ENCODE measurements at regions not wholly inside any gene's neighbourhood (a gene's known extent, or its start where the extent isn't known, plus 50 kb on each side); places are given as distances from the start of the nearest gene placed in this dataset.
A peak's percentile ranks its signal among the peaks of the same experiment; 100 is the strongest.

DNA sequence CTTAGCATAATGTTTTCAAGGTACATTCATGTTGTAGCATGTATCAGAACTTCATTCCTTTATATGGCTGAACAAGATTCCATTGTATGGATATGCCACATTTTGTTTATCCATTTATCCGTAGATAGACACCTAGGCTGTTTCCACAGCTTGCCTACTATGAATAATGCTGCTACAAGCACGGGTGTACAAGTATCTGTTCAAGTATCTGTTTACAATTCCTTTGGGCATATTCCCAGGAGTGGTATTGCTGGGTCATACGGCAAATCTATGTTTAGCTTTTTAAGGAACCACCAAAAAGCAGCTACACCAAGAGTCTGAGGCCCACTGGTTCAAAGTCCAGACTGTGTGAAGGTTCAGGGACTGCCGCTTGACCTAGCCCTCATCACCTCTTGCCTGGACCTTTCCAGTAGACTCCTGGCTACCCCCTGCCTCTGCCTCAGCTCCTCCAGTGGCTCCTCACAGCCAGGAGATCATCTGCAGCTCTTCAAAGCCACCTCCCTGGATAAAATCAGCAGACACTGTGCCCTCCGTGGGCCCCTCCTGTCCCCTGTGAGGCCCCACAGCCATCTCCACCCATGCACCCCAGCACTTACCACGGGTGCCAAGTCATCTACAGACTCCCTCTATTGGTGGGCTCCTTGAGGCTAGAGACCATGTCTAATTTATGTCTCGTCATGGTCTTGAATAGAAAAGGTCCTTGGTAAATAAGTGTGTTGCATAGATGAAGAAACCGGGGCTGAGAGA, 160.3 kb downstream of the MN1 start:
- intact Hi-C loops (cut with micrococcal nuclease; ENCODE audit: unreplicated experiment): no loop called here
- no TSS peak for BruUV-seq (replicated peaks)
- Histone ChIP-seq H3K27me3 (replicated peaks; ENCODE audit: insufficient read depth, low read depth, low read length, poor library complexity) (no peaks in the 10 kb centered on the region), H3K4me3 (ENCODE audit: low read depth, low read length, poor library complexity, severe bottlenecking) (no peak overlapping the region), H3K27ac (ENCODE audit: low read depth, low read length, poor library complexity, severe bottlenecking) (no peak overlapping the region), H3K36me3 (ENCODE audit: insufficient read depth, low read length, poor library complexity, severe bottlenecking) (no peaks in the 10 kb centered on the region), H3K9me3 (ENCODE audit: low read depth, low read length, poor library complexity, severe bottlenecking) (no peaks in the 10 kb centered on the region), H3K4me1 (ENCODE audit: insufficient read depth, low read length, poor library complexity, severe bottlenecking) (no peaks in the 10 kb centered on the region)
- CTCF ChIA-PET: no interaction called here
- no peak for TF ChIP-seq EZH2 (IDR thresholded peaks at IDR 0.05; ENCODE audit: borderline replicate concordance, low read depth, low read length, poor library complexity, severe bottlenecking)
- TF ChIP-seq, protein P1, sequence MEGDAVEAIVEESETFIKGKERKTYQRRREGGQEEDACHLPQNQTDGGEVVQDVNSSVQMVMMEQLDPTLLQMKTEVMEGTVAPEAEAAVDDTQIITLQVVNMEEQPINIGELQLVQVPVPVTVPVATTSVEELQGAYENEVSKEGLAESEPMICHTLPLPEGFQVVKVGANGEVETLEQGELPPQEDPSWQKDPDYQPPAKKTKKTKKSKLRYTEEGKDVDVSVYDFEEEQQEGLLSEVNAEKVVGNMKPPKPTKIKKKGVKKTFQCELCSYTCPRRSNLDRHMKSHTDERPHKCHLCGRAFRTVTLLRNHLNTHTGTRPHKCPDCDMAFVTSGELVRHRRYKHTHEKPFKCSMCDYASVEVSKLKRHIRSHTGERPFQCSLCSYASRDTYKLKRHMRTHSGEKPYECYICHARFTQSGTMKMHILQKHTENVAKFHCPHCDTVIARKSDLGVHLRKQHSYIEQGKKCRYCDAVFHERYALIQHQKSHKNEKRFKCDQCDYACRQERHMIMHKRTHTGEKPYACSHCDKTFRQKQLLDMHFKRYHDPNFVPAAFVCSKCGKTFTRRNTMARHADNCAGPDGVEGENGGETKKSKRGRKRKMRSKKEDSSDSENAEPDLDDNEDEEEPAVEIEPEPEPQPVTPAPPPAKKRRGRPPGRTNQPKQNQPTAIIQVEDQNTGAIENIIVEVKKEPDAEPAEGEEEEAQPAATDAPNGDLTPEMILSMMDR (conservative IDR thresholded peaks at IDR 0.05; ENCODE audit: low read depth, low read length): no peak
- peak; percentile 9 for DNase-seq (ENCODE audit: low spot score)
- POLR2A ChIA-PET (ENCODE audit: low non-redundant PET): no interaction called here

GRCh38 chr22:27642104-27642800, 159.3 kb downstream of the MN1 start:
- no TSS peak for BruUV-seq (replicated peaks)
- POLR2A ChIA-PET (ENCODE audit: low non-redundant PET): no interaction called here
- CTCF ChIA-PET: no interaction called here
- no peak for TF ChIP-seq EZH2 (IDR thresholded peaks at IDR 0.05; ENCODE audit: borderline replicate concordance, low read depth, low read length, poor library complexity, severe bottlenecking)
- TF ChIP-seq, protein P1 (conservative IDR thresholded peaks at IDR 0.05; ENCODE audit: low read depth, low read length): no peak
- Histone ChIP-seq H3K36me3 (ENCODE audit: insufficient read depth, low read length, poor library complexity, severe bottlenecking) (no peaks in the 10 kb centered on the region), H3K4me3 (ENCODE audit: low read depth, low read length, poor library complexity, severe bottlenecking) (no peak overlapping the region), H3K27ac (ENCODE audit: low read depth, low read length, poor library complexity, severe bottlenecking) (no peak overlapping the region), H3K9me3 (ENCODE audit: low read depth, low read length, poor library complexity, severe bottlenecking) (no peaks in the 10 kb centered on the region), H3K27me3 (replicated peaks; ENCODE audit: insufficient read depth, low read depth, low read length, poor library complexity) (no peaks in the 10 kb centered on the region), H3K4me1 (ENCODE audit: insufficient read depth, low read length, poor library complexity, severe bottlenecking) (no peaks in the 10 kb centered on the region)
- intact Hi-C loops (cut with micrococcal nuclease; ENCODE audit: unreplicated experiment): no loop called here
- DNase-seq (ENCODE audit: low spot score): no peak

GRCh38 chr22:27643907-27644306, 157.6 kb downstream of the MN1 start:
- no peaks in the 10 kb centered on the region for H3K27me3 ChIP-seq (replicated peaks; ENCODE audit: insufficient read depth, low read depth, low read length, poor library complexity)
- H3K36me3 ChIP-seq (ENCODE audit: insufficient read depth, low read length, poor library complexity, severe bottlenecking): no peaks in the 10 kb centered on the region
- no peaks in the 10 kb centered on the region for H3K9me3 ChIP-seq (ENCODE audit: low read depth, low read length, poor library complexity, severe bottlenecking)
- no peak overlapping the region for H3K4me3 ChIP-seq (ENCODE audit: low read depth, low read length, poor library complexity, severe bottlenecking)
- DNase-seq (ENCODE audit: low spot score): no peak
- ChIA-PET POLR2A (ENCODE audit: low non-redundant PET) (no interaction called here), CTCF (interaction anchor here (0.6 kb wide), 1 partner anchor 253 kb away, joined by 12 read pairs; no protein-coding TSS in a partner anchor)
- no peak overlapping the region for H3K27ac ChIP-seq (ENCODE audit: low read depth, low read length, poor library complexity, severe bottlenecking)
- intact Hi-C loops (cut with micrococcal nuclease; ENCODE audit: unreplicated experiment): no loop called here
- no TSS peak for BruUV-seq (replicated peaks)
- TF ChIP-seq EZH2 (IDR thresholded peaks at IDR 0.05; ENCODE audit: borderline replicate concordance, low read depth, low read length, poor library complexity, severe bottlenecking): no peak
- TF ChIP-seq, protein P1 (conservative IDR thresholded peaks at IDR 0.05; ENCODE audit: low read depth, low read length): no peak
- H3K4me1 ChIP-seq (ENCODE audit: insufficient read depth, low read length, poor library complexity, severe bottlenecking): no peaks in the 10 kb centered on the region

Measured in A673 (cell line).